PC-3 (cell line): ENCODE measurements at regions not wholly inside any gene's neighbourhood (a gene's known extent, or its start where the extent isn't known, plus 50 kb on each side); places are given as distances from the start of the nearest gene placed in this dataset.

Source experiments
- ATAC-seq: fragments of 200-7000 bp; cut with Tn5 transposase; 2 replicates; pipeline ENCODE4 v1.9.1; 2020; ENCODE audit warnings: mild to moderate bottlenecking, moderate library complexity
- BruUV-seq: library from RNA; stranded (reverse); fragments of 400-500 nt; replicated peaks from 2 replicates; lab custom pipeline; 2021; lab: Mats Ljungman, UMichigan
- CTCF ChIA-PET: fragments of 300-600 bp; sonication (Branson Sonifier 250); formaldehyde crosslinking; loops from one replicate; lab custom pipeline; 2022; ENCODE audit warnings: antibody characterized with exemption; lab: Charles Lee
- POLR2A ChIA-PET: fragments of 300-600 bp; sonication (Branson Sonifier 250); formaldehyde crosslinking; loops from one replicate; lab custom pipeline; 2022; ENCODE audit warnings: antibody characterized with exemption; ENCODE audit not compliant: unreplicated experiment; lab: Charles Lee
- DNase-seq: peaks from one replicate; pipeline ENCODE4 v3.0.0-alpha.2; 2015
- H2AFZ ChIP-seq: fragments of 300-600 bp; sonication (generic); 2 replicates; pipeline ENCODE4 v1.6.0; 2016; ENCODE audit warnings: antibody characterized with exemption, low read length
- H3F3A ChIP-seq: fragments of 300-600 bp; sonication (generic); one replicate; pipeline ENCODE4 v1.6.0; 2017; ENCODE audit warnings: antibody characterized with exemption, low read length, control low read depth, mild to moderate bottlenecking; ENCODE audit not compliant: unreplicated experiment
- H3K27ac ChIP-seq: fragments of 300-600 bp; sonication (generic); 2 replicates; pipeline ENCODE4 v1.5.1; 2016; ENCODE audit warnings: mild to moderate bottlenecking, low read length
- H3K27me3 ChIP-seq: fragments of 300-600 bp; sonication (generic); 2 replicates; pipeline ENCODE4 v1.6.1; 2016; ENCODE audit warnings: low read length, mixed read lengths
- H3K36me3 ChIP-seq: fragments of 300-600 bp; sonication (generic); 2 replicates; pipeline ENCODE4 v1.6.1; 2016; ENCODE audit warnings: low read depth, mixed run types, low read length, mixed read lengths
- H3K4me1 ChIP-seq: fragments of 300-600 bp; sonication (generic); 2 replicates; pipeline ENCODE4 v1.5.1; 2016; ENCODE audit warnings: low read length; ENCODE audit not compliant: insufficient read depth
- H3K4me2 ChIP-seq: fragments of 300-600 bp; sonication (generic); 2 replicates; pipeline ENCODE4 v1.6.0; 2016; ENCODE audit warnings: low read length
- H3K4me3 ChIP-seq: fragments of 300-600 bp; sonication (generic); 2 replicates; pipeline ENCODE4 v1.5.1; 2016; ENCODE audit warnings: mild to moderate bottlenecking, low read length, mixed read lengths
- H3K79me2 ChIP-seq: fragments of 300-600 bp; sonication (generic); 2 replicates; pipeline ENCODE4 v1.6.1; 2017; ENCODE audit warnings: low read length, mixed read lengths
- H3K9ac ChIP-seq: fragments of 300-600 bp; sonication (generic); 2 replicates; pipeline ENCODE4 v1.6.0; 2016; ENCODE audit warnings: mild to moderate bottlenecking, low read length
- H3K9me2 ChIP-seq: fragments of 300-600 bp; sonication (generic); replicated peaks from 2 replicates; pipeline ENCODE4 v1.6.1; 2016; ENCODE audit warnings: mixed run types, low read length, mixed read lengths
- H3K9me3 ChIP-seq: fragments of 300-600 bp; sonication (generic); 2 replicates; pipeline ENCODE4 v1.6.1; 2016; ENCODE audit warnings: low read length, mixed read lengths
- H4K20me1 ChIP-seq: fragments of 300-600 bp; sonication (generic); 2 replicates; pipeline ENCODE4 v1.6.1; 2016; ENCODE audit warnings: low read length, mixed read lengths
- EZH2 ChIP-seq: fragments of 300-600 bp; sonication (generic); IDR thresholded peaks from one replicate; pipeline ENCODE4 v1.6.1; 2017; ENCODE audit warnings: antibody characterized with exemption, mild to moderate bottlenecking, low read length; ENCODE audit not compliant: unreplicated experiment
- EZH2phosphoT487 ChIP-seq: fragments of 300-600 bp; sonication (generic); IDR thresholded peaks from 2 replicates; pipeline ENCODE4 v1.6.1; 2018; ENCODE audit warnings: mild to moderate bottlenecking, antibody characterized with exemption, low read length, borderline replicate concordance
- intact Hi-C: fragments of 100-400 bp; cut with micrococcal nuclease; formaldehyde crosslinking; loops from 2 replicates; pipeline ENCODE4 v1.9.0; 2023
- TF ChIP-seq, protein P1 (sequence below): fragments of 300-600 bp; sonication (generic); conservative IDR thresholded peaks from 2 replicates; pipeline ENCODE4 v1.5.1; 2017; ENCODE audit warnings: antibody characterized with exemption, low read depth, mild to moderate bottlenecking, low read length

DNA sequence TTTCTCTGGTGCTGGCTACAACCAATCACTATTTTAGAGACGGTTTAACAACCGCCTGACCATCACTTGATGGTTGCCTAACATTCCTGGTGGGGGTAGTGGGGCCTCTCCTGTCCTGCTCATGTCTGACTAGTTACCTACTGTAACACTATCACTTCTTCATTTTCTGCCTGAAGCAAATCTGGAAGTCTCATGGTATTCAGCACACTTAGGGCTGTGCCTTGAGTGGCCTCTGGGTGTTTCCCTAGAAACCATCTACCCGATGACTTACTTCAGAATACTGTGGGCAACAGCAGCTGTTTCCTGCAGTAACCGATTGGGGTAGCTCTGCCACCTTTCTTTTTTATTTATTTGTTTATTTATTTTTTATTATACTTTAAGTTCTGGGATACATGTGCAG lies 880.1 kb upstream of the INTU start:
- no peak overlapping the region for H3K4me2 ChIP-seq
- no peaks in the 10 kb centered on the region for H3K36me3 ChIP-seq
- BruUV-seq, result no TSS peak
- H3K4me1 ChIP-seq, result no peaks in the 10 kb centered on the region
- H3K27me3 ChIP-seq, result no peaks in the 10 kb centered on the region
- intact Hi-C loops, result no loop called here
- no peaks in the 10 kb centered on the region for H3K9me3 ChIP-seq
- H2AFZ ChIP-seq, result no peak overlapping the region
- no peaks in the 10 kb centered on the region for H4K20me1 ChIP-seq
- CTCF ChIA-PET, result no interaction called here
- H3F3A ChIP-seq, result no peaks in the 10 kb centered on the region
- DNase-seq (no peak), ATAC-seq (no peak)
- H3K4me3 ChIP-seq, result no peak overlapping the region
- TF ChIP-seq, protein P1, sequence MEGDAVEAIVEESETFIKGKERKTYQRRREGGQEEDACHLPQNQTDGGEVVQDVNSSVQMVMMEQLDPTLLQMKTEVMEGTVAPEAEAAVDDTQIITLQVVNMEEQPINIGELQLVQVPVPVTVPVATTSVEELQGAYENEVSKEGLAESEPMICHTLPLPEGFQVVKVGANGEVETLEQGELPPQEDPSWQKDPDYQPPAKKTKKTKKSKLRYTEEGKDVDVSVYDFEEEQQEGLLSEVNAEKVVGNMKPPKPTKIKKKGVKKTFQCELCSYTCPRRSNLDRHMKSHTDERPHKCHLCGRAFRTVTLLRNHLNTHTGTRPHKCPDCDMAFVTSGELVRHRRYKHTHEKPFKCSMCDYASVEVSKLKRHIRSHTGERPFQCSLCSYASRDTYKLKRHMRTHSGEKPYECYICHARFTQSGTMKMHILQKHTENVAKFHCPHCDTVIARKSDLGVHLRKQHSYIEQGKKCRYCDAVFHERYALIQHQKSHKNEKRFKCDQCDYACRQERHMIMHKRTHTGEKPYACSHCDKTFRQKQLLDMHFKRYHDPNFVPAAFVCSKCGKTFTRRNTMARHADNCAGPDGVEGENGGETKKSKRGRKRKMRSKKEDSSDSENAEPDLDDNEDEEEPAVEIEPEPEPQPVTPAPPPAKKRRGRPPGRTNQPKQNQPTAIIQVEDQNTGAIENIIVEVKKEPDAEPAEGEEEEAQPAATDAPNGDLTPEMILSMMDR, result no peak
- TF ChIP-seq EZH2 (no peak), EZH2phosphoT487 (no peak)
- H3K27ac ChIP-seq, result no peak overlapping the region
- POLR2A ChIA-PET, result no interaction called here
- H3K9me2 ChIP-seq, result no peaks in the 10 kb centered on the region
- no peaks in the 10 kb centered on the region for H3K79me2 ChIP-seq
- no peak overlapping the region for H3K9ac ChIP-seq

DNA sequence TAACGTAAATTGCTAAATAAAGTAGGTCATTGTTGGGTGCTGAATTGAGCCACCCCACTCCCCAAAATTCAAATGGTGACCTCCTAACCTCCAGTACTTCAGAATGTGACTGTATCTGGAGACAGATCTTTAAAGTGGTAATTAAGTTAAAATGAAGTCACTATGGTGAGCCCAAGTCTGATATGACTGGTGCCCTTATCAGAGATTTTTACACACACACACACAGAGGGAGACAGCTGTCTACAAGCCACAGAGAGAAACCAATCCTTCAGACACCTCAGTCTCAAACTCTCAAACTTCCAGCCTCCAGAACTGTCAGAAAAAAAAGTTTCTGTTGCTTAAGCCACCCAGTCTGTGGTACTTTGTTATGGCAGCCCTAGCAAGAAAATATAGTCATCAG lies 879.2 kb upstream of the INTU start:
- Histone ChIP-seq H3K79me2 (no peaks in the 10 kb centered on the region), H3K9me2 (no peaks in the 10 kb centered on the region), H3K4me1 (no peaks in the 10 kb centered on the region), H3K27me3 (no peaks in the 10 kb centered on the region), H2AFZ (no peak overlapping the region), H3K36me3 (no peaks in the 10 kb centered on the region), H3K9ac (no peak overlapping the region), H3F3A (no peaks in the 10 kb centered on the region), H4K20me1 (no peaks in the 10 kb centered on the region), H3K4me3 (no peak overlapping the region), H3K9me3 (no peaks in the 10 kb centered on the region), H3K27ac (no peak overlapping the region), H3K4me2 (no peak overlapping the region)
- DNase-seq (no peak), ATAC-seq (no peak)
- no peak for TF ChIP-seq EZH2phosphoT487
- TF ChIP-seq EZH2, result no peak
- TF ChIP-seq, protein P1, result no peak
- ChIA-PET CTCF (interaction anchor here (0.6 kb wide), 1 partner anchor 21 kb away, joined by 3 read pairs; no protein-coding TSS in a partner anchor), POLR2A (no interaction called here)
- intact Hi-C loops, result no loop called here
- BruUV-seq, result no TSS peak

DNA sequence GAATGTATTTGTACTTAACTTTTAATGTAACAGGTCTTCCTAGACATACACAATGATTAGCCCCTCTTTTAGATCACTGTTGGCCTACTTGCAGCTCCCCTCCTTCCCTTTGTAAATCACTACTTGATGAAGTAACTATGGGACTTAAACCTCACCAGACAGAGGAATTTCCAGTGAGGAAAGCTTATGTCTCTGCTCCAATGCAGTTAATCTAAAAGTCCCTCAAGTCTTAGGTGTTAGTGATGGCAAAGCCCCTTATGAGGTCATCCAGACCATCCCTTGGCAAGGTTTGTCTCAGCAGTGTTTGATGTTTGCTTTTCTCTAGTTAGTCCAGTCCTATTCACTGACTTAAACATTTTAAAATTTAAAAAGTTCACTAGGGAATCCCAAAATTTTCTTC lies 877.3 kb upstream of the INTU start:
- Histone ChIP-seq H3K9ac (no peak overlapping the region), H3K4me2 (no peak overlapping the region), H3K4me1 (no peaks in the 10 kb centered on the region), H3K36me3 (no peaks in the 10 kb centered on the region), H3K79me2 (no peaks in the 10 kb centered on the region), H2AFZ (no peak overlapping the region), H3K9me2 (no peaks in the 10 kb centered on the region), H3F3A (no peaks in the 10 kb centered on the region), H3K9me3 (no peaks in the 10 kb centered on the region), H3K27me3 (no peaks in the 10 kb centered on the region), H3K27ac (no peak overlapping the region), H3K4me3 (no peak overlapping the region), H4K20me1 (no peaks in the 10 kb centered on the region)
- ATAC-seq (no peak), DNase-seq (no peak)
- TF ChIP-seq EZH2phosphoT487 (no peak), EZH2 (no peak)
- TF ChIP-seq, protein P1, result no peak
- no TSS peak for BruUV-seq
- POLR2A ChIA-PET, result no interaction called here
- CTCF ChIA-PET, result no interaction called here
- intact Hi-C loops, result no loop called here
